HTR-8/SVneo (cell line): ENCODE measurements at regions not wholly inside any gene's neighbourhood (a gene's known extent, or its start where the extent isn't known, plus 50 kb on each side); places are given as distances from the start of the nearest gene placed in this dataset.
"Not testable (repeated sequence)": the region's sequence is repeated elsewhere in the genome, so short reads cannot be mapped to it uniquely, and the experiment has no call there.

Experiments used
- DNase-seq: peaks from one replicate; pipeline ENCODE4 v3.0.0; 2011; ENCODE audit warnings: low spot score, mixed read lengths; ENCODE audit not compliant: insufficient read length
- FAIRE-seq: peaks from 2 replicates; lab custom pipeline; 2011; peaks lifted over from hg19 to GRCh38; lab: Jason Lieb, UNC

DNA sequence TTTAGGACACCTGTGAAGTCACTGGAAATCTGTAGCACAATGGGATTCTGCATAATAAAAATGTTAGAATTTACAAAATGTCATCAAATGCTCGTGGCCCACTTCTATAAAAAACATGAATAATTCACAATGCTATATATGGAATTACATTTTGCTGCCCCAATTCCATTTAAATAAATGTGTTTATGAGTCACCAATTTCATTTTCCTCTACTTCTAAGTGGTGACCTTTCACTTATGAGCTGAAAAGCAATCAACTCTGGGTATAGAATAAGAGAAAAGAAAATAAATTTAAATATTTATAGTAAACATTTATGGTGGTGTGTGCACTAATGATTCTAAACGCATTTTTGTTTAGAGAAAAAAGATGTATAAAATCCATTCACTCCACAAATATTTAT lies 516.7 kb upstream of the MIR17HG start:
- FAIRE-seq = no peak
- DNase-seq = no peak

DNA sequence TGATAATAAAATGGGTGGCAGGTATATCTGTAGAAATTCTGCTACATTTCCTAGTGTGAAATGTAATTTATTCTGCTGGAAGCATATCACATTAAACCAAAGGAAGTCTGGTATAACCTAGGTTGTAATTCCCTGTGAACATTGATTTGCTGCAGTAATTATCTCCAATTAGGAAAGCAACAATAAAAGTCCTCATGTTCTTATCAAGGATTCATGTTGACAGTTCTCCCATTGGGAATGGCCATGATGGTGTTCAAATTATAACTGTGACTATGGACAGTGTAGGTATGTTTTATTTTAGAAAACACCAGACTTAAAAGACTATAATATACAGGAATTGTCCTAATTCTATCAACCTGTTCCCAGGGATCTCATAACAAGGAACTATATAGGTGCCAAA lies 513.5 kb upstream of the MIR17HG start:
- FAIRE-seq (no peak), DNase-seq (no peak)

DNA sequence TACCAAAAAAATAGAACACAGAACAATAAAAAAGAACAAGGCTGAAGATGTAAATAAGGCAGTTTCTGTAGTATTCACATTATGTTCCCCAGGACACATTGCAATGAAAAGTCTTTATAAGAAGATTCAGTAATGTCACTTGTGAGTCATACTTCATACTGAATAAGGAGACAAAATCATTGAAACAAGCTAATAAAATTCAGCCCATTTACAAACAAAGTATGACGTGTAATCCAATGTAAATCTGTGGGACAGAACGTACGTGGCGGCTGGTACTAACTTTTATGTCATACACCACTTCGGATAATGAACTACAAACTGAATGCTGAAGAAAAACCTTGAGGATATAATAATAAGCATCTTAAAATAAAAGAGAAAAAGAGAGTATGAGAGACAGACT lies 512.8 kb upstream of the MIR17HG start:
- FAIRE-seq (no peak), DNase-seq (no peak)

DNA sequence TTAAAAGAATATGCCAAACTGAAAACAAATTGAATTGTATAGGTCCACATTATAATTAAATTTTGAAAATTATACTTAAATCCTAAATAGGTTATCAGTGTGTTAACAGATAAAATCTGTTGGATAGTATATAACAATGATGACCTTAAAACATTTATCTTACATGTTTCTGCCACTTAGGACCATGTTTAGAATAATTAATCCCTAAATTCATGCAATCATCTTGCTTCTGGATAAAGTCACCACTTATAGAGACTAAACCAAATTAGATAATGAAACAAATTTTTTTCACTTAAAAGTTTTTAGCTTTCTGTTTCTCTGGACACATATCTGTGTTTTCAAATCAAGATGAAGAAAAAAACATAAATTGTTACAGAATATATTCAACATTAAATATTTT lies 511.7 kb upstream of the MIR17HG start:
- DNase-seq (no peak), FAIRE-seq (no peak)

DNA sequence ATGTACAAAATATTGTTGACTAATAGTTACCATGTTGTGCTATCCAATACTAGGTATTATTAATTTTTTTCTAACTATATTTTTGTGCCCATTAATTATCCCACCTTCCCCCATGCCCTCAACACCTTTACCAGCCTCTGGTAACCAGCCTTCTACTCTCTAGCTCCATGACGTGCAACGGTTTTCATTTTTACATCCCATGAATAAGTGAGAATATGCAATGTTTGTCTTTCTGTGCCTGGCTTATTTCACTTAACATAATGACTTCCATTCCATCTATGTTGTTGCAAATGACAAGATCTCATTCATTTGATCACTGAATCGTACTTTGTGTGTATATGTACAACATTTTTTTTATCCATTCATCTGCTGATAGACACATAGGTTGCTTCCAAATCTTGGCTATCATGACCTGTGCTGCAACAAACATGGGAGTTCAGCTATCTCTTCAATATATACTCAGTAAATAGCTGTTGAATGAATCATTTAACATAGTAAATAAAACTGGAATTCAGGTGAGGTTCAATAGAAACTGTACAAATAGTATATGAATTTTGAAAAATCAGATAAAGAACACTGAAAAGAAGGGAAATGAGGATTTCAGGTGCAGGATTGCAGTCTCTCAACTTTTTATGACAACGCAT lies 509.0 kb upstream of the MIR17HG start:
- DNase-seq (no peak), FAIRE-seq (no peak)

DNA sequence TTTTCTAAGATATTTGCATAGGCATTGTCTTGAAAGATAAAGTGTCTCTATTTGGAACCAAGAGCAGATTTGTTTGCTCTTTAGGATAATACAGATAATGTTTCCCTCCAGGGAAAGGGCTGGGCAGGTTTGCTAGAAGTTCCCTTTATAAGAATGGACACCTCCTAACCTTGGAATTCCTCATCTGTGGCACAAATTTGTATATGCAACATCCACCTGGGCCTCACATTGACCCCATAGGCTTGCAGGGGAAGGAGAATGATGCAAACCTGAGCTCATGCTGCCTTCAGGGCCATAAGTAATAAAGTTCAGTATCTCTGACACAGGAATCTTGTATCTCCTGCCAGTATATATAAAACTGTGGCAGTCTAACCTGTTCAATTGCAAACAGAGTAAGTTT lies 508.4 kb upstream of the MIR17HG start:
- no peak for FAIRE-seq
- no peak for DNase-seq

DNA sequence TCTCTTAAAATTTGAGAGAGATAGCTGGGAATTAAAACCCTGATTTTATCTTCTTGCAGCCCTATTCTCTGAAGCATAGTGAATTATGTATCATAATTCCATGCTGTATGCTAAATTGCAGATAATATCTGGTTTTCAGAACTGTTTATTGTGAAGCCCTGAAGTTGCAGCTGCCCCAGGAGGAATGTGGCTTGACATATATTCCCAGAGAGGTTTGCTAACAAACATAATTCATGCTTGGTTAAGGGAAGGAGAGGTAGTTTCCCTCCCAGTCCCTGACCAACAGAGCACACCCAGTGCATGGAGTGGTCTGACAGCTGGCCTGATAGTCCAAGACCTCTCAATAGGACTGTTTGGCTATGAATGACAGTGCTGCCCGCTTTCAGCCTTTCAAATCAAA lies 500.6 kb upstream of the MIR17HG start:
- FAIRE-seq (no peak), DNase-seq (no peak)

DNA sequence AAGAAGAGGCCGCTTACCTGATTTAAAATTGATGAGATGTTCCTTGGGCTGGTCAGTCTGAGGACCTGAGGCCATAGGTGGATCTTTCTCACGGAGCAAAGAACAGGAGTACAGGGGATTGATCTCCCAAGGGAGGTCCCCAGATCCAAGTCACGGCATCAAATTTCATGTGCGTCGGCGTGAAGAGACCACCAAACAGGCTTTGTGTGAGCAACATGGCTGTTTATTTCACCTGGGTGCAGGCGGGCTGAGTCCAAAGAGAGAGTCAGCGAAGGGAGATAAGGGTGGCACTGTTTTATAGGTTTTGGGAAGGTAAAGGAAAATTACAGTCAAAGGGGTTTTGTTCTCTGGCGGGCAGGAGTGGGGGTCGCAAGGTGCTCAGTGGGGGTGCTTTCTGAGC lies 493.8 kb upstream of the MIR17HG start:
- DNase-seq, FAIRE-seq: not testable (repeated sequence)

DNA sequence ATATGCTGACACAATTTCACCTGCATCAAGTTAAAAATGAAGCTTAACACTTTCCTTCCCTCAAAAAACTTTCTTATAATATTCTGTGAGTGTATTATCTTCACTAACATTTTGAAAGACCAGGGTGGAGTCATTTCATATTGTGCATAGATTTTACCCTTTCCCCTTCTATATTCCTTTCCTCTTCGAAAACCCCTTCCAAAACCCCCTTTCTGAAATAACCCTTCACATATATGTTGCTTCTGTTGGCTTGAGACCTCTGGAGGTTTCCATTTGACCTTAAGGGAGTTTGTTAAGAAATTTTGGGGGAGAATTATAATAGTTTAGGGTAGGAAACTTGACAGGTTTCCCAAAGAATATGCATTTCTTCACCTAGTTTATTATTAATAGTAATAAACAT lies 489.6 kb upstream of the MIR17HG start:
- no peak for FAIRE-seq

DNA sequence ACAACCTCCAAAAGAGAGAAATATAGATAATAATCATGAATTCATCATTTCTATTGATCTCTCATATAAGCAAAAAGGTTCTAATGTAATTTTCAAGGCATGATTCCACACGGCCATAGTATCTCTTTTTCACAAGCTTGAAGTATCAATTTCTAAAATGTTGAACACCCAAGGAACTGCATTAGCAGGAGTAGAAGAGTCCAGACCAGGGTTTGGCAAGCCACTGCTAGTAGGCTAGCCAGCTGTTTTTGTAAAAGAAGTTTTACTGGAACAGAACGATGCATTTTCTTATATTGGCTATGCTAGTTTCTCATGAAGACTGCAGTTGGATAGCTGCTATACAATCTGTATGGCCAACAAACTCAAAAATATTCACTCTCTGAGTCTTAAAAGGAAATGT lies 481.5 kb upstream of the MIR17HG start:
- no peak for FAIRE-seq
- no peak for DNase-seq

More for the DNA sequence above, 489.6 kb upstream of the MIR17HG start:
- DNase-seq = no peak

DNA sequence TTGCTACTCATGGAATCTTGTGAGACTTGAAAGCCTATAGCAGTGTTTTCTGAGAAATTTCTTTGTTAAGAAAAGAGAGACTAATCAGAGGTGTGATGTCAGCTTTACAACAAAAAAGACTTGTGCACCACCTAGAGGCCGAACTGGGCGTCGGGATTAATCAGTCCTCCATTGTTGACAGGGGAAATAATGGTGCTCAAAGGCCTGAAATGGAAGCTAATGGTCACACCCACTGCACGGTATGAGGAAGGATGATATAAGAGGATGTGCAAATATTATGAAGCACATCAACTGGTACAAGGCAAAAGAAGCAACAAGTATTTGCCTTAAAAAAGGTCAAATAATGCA lies 480.2 kb upstream of the MIR17HG start:
- no peak for FAIRE-seq
- peak; percentile 26 for DNase-seq

DNA sequence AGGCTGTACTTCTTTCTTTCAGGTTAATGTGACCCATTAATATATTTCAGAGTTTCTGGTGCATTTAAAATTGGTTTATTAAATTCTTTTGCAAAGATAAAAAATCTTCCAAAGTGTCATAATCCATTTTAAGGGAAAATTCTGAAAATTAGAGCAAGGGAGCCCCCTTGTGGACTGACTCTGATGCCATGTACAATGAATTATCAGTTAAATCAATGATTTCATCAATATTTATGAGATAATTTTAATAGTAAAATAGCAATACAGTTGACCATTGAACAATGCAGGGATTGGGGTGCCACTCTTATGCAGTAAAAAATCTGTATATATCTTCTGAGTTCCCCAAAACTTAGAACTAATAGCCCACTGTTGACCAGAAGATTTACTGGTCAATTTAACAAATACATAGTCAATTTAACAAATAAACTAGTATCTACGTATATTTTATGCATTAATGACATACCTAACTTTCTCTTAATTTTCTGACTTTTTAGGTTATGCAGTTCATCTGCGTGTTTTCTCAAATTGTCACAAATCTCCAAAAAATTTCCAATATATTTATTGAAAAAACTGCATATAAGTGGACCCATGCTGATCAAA lies 479.1 kb upstream of the MIR17HG start:
- FAIRE-seq (no peak), DNase-seq (peak; percentile 1)

DNA sequence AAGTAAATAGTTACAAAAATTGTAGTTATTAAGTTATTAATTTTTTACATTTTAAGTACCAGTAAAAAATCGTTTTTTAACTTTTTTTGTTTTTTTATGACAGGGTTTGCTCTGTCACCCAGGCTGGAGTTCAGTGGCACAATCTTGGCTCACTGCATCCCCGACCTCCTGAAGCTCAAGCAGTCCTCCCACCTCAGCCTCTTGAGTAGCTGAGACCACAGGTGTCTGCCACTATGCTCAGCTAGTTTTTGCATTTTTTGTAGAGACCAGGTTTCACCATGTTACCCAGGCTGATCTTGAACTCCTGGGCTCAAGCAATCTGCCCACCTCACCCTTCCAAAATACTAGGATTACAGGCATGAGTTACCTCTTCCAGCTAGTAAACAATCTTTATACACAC lies 477.9 kb upstream of the MIR17HG start:
- DNase-seq (no peak), FAIRE-seq (no peak)

DNA sequence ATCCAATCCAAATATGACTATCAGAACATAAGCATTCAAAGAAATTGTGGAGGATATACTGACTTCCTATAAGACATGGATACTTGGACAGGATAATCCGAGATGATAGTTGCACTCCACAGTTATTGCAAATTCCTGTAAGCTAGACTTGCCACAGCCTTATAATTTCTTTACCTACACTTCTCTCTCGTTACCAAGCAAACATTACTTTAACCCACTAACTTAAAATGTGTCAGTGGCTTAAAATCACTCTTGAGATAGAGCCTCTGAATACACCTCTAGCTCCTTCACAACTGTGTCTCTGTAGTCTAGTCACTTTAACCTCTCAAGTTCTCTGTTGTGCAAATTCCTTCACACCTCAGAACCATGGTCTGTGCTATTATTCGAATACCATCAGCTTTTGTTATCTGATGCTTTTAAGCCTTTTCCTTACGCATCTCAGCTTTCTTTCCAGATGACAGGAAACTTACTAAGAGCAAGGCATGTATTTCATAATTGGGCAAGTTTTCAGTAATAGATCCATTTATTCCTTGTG lies 474.9 kb upstream of the MIR17HG start:
- FAIRE-seq = no peak

DNA sequence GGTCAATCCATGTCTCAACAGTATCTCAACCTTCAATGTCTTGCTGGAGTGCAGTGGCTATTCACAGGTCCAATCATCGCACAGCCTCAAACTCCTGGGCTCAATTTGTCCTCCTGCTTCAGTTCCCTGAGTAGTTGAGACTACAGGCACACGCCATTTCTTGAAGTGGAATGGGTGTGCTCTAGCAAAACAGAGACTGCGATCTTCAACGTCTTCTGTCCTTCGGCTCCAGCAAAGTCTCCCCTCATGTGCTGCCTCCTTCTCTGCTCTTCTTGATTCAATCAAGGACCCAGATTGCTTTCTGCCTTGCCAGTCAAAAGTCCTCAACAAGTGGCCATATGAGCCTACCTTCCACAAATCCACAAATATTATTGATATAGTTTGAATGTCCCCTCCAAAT lies 466.7 kb upstream of the MIR17HG start:
- FAIRE-seq (no peak), DNase-seq (no peak)

More for the DNA sequence above, 474.9 kb upstream of the MIR17HG start:
- DNase-seq = no peak

DNA sequence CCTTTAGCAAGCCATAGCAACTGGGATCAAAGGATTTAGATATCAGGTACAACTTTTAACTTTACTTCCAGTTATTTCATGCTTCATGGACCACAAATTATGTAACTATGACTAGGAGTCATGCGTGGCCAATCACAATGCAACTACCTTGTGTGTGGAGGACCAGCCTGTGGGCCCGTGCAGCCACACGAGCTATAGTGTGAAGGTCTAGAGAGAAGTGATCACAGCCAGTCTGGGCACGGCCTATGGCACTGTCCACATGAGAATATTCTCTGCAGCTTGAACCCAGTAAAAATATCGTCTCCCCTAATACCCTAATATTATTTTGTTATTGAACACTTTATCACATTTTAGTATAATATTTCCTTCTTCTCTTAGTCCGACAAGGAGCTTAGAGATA lies 464.9 kb upstream of the MIR17HG start:
- FAIRE-seq = no peak
- no peak for DNase-seq

DNA sequence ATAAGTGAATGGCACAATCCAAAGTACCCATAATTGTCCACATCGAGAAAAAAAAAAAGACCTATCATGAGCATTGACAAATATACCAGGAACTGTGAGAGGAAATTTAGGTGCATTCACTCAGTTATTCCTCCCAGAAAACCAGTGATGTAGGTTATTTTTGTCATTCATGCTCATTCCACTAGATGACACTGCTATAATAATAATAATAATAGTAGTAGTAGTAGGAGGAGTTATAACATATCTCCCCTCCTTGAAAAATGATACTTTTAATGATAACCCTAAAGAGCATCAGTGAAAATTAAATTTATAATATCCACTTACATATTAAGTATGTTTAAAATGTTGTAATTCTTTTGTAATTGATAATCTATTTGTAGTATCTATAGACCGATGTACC lies 463.9 kb upstream of the MIR17HG start:
- no peak for FAIRE-seq
- no peak for DNase-seq

DNA sequence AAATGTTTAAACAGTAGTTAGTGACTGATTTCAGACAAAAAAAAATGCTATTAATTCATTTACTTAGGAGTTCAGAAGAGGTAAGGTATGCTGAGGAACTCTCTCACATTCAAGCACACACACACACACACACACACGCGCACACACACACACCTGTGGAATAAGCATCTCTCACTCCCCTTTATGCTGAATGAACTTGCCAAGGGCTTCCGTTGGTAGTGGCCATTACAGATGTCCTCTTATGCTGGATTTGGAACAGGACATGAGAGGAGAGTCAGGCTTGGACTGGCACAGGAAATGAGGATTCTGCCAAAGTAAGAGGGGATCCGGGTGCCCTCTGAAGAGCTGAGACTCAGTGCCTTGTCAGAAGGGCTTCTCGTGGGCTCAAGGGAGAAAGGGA lies 463.4 kb upstream of the MIR17HG start:
- DNase-seq (no peak), FAIRE-seq (no peak)

DNA sequence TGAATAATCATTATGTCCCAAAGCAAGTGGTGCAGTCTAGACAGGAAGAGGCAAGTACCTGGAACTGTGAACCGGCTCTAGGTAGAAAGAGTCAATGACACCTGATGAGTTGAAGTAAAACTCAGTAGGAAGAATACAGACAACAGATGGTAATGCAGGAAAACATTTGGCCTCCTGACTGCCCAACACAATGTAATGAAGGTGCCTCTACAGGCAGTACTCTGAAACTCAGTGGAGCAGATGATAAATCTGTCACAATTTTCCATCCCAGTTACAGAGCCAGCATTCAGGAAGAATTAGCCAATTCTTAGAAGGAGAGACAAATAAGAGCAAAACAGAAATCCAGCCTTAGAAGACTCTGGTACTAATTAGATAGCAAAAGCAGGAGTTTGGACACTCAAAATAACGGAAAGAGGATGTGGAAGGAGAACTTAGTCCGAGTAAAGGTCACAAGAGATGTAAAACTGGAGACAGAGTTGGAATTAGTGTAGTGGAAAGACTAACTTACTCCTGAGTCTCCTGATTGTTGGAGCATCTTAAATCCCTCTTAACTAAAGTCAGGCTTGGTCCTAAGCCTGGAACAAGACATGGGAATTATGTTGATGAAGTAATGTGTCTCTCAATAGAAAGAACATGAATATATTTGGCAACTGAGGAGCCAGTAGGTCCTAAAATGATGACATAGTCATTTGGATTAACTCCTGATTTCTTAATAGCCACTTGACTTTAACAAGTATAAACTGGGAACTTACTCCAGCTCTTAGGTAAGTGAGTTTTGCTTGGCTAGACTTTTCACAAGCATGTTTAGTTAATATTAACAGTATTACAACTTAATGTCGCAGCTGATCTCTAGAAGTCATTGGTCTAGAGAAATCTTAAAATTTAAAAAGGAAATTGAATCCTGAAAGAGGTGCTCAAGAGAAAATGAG lies 457.3 kb upstream of the MIR17HG start:
- DNase-seq (no peak), FAIRE-seq (no peak)

DNA sequence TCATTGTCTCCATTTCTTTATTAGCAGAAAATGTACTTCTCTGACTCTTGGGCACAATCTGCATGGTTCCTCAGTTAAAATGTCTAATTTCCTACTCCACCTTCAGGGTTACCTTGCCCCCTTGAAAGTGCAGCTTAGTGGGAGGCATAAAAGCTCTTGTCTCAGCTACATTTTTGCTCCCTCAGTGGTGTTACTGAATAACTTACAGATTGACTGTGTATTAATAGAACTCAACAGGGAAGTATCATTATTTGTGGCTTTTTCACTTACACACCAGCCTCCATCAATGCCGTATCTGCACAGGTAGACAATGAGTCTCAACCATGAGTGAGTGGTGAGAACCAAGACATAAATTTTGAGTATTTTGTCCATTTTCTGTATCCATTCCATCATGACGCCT lies 456.2 kb upstream of the MIR17HG start:
- FAIRE-seq = no peak
- DNase-seq = no peak

DNA sequence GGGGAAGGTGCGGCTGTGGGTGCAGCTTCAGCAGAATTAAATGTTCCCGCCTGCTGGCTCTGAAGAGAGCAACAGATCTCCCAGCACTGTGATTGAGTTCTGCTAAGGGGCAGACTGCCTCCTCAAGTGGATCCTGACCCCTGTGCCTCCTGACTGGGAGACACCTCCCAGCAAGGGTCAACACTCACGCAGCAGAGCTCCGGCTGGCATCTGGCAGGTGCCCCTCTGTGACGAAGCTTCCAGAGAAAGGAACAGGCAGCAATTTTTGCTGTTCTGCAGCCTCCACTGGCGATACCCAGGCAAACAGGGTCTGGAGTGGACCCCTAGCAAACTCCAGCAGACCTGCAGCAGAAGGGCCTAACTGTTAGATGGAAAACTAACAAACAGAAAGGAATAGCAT lies 454.3 kb upstream of the MIR17HG start:
- not testable (repeated sequence) for DNase-seq, FAIRE-seq
